Vagina (tissue), 2 donors: ENCODE measurements at regions not wholly inside any gene's neighbourhood (a gene's known extent, or its start where the extent isn't known, plus 50 kb on each side); places are given as distances from the start of the nearest gene placed in this dataset.
A peak's percentile ranks its signal among the peaks of the same experiment; 100 is the strongest.
"Not testable (repeated sequence)": the region's sequence is repeated elsewhere in the genome, so short reads cannot be mapped to it uniquely, and the experiment has no call there.

Source experiments
- DNase-seq, 2 donors: peaks; one replicate each; pipeline ENCODE4 v3.0.0-alpha.2; 2017; ENCODE audit errors: extremely low spot score in 2 of 2
- H3K27ac ChIP-seq: fragments of 200-600 bp; sonication (generic); one replicate; pipeline ENCODE4 v1.5.1; 2019
- H3K27me3 ChIP-seq: fragments of 200-600 bp; sonication (generic); one replicate; pipeline ENCODE4 v1.5.1; 2019
- H3K36me3 ChIP-seq, 2 donors: fragments of 200-600 bp; sonication (generic); one replicate each; pipeline ENCODE4 v1.5.1; 2017 to 2019
- H3K4me1 ChIP-seq: fragments of 200-600 bp; sonication (generic); one replicate; pipeline ENCODE4 v1.5.1; 2019
- H3K4me3 ChIP-seq, 2 donors: fragments of 200-600 bp; sonication (generic); 1 replicate in 1 of 2; 2 replicates in 1 of 2; pipeline ENCODE4 v1.5.1; 2016 to 2019
- H3K9me3 ChIP-seq: fragments of 200-600 bp; sonication (generic); one replicate; pipeline ENCODE4 v1.5.1; 2019
- POLR2A ChIP-seq, 2 donors: fragments of 450-650 bp; IDR thresholded peaks; one replicate each; pipeline ENCODE4 v1.6.1; 2017; ENCODE audit warnings: antibody characterized with exemption in 2 of 2, mild to moderate bottlenecking in 2 of 2, moderate library complexity in 2 of 2
- POLR2AphosphoS5 ChIP-seq, 2 donors: sonication (generic); formaldehyde crosslinking; IDR thresholded peaks; one replicate each; pipeline ENCODE4 v1.9.0; 2017; ENCODE audit warnings: antibody characterized with exemption in 2 of 2, mild to moderate bottlenecking in 2 of 2, low read depth in 1 of 2; ENCODE audit not compliant: insufficient read depth in 1 of 2
- intact Hi-C: fragments of 100-400 bp; cut with DNase I; formaldehyde crosslinking; loops from one replicate; pipeline ENCODE4 v1.15.1; 2023
- TF ChIP-seq, protein P1 (sequence below), 3 experiments: fragments of 450-650 bp in 2 of 3; fragments of 200-600 bp in 1 of 3; sonication (generic) in 1 of 3; IDR thresholded peaks; one replicate each; pipeline ENCODE4 v1.5.1; 2017 to 2019; ENCODE audit warnings: antibody characterized with exemption in 3 of 3, mild to moderate bottlenecking in 2 of 3, moderate library complexity in 2 of 3

DNA sequence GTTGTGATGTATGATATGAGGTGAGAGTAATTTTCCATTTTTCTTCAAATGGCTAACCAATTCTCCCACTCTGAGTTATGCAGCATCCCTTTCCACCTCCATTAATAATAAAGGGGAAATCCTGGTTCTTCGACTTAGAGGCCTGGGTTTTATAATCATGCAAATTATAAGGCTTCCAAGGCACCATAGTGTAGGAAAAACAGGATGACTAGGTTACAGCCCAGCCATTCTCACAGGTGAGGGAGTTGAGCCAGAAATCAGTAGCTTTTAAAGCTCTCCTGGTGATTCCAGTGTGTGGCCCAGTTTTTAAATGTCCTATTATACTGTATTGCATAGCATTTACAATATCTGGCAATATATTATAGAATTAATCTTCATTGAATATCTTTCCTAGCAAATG is 203.1 kb downstream of the ARHGEF9 start:
- DNase-seq, result no peak
- intact Hi-C loops, result no loop called here
- TF ChIP-seq POLR2A (IDR thresholded peaks at IDR 0.05) (no peak), POLR2AphosphoS5 (IDR thresholded peaks at IDR 0.05; ENCODE audit: insufficient read depth in 1 of 2, low read depth in 1 of 2) (no peak)
- TF ChIP-seq, protein P1, sequence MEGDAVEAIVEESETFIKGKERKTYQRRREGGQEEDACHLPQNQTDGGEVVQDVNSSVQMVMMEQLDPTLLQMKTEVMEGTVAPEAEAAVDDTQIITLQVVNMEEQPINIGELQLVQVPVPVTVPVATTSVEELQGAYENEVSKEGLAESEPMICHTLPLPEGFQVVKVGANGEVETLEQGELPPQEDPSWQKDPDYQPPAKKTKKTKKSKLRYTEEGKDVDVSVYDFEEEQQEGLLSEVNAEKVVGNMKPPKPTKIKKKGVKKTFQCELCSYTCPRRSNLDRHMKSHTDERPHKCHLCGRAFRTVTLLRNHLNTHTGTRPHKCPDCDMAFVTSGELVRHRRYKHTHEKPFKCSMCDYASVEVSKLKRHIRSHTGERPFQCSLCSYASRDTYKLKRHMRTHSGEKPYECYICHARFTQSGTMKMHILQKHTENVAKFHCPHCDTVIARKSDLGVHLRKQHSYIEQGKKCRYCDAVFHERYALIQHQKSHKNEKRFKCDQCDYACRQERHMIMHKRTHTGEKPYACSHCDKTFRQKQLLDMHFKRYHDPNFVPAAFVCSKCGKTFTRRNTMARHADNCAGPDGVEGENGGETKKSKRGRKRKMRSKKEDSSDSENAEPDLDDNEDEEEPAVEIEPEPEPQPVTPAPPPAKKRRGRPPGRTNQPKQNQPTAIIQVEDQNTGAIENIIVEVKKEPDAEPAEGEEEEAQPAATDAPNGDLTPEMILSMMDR (IDR thresholded peaks at IDR 0.05), result no peak
- Histone ChIP-seq H3K27me3 (no peaks in the 10 kb centered on the region), H3K36me3 (no peaks in the 10 kb centered on the region), H3K4me1 (no peaks in the 10 kb centered on the region), H3K4me3 (no peak overlapping the region), H3K27ac (no peak overlapping the region), H3K9me3 (no peaks in the 10 kb centered on the region)

DNA sequence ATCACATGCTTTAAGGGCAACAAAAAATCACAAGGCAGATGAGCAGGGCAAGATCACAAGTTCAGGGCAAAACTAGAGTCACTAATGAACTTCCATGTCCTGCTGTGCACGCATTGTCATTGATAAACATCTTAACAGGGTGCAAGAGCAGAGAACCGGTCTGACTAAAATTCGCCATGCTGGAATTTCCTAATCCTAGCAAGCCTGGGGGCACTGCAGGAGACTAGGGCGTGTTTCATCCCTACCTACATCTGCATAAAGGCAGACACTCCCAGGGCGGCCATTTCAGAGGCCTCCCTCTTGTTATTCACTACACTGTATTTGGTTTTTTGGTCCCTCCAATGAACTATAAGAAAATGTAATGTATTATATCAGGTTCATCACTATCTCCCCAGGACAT is 203.6 kb downstream of the ARHGEF9 start:
- Histone ChIP-seq H3K4me3 (no peak overlapping the region), H3K36me3 (no peaks in the 10 kb centered on the region), H3K9me3 (no peaks in the 10 kb centered on the region), H3K27me3 (no peaks in the 10 kb centered on the region), H3K4me1 (no peaks in the 10 kb centered on the region), H3K27ac (no peak overlapping the region)
- no peak for TF ChIP-seq POLR2AphosphoS5 (IDR thresholded peaks at IDR 0.05; ENCODE audit: insufficient read depth in 1 of 2, low read depth in 1 of 2)
- TF ChIP-seq, protein P1 (IDR thresholded peaks at IDR 0.05), result no peak
- TF ChIP-seq POLR2A (IDR thresholded peaks at IDR 0.05), result no peak
- intact Hi-C loops, result no loop called here
- DNase-seq, result no peak

DNA sequence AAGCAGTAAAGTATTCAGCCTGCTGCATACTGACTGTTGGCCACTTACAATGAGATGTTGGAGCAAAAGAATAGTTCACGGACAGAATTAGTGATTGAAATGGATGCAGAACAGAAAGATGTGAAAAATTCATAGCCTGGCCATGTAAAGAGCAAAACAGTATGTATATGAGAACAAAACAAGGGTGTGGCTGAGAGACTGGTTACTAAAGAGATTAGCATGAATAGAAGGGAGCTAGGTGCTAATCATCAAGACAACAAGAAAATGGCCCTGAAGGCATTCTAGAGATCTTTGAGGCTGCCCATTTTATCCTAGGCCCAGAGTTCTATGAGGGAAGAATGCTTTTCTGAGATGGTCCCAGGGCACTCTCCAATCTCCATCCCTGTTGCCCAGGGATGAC is 208.5 kb downstream of the ARHGEF9 start:
- Histone ChIP-seq H3K9me3 (no peaks in the 10 kb centered on the region), H3K27me3 (no peaks in the 10 kb centered on the region), H3K4me1 (no peaks in the 10 kb centered on the region), H3K4me3 (no peak overlapping the region), H3K36me3 (no peaks in the 10 kb centered on the region), H3K27ac (no peak overlapping the region)
- TF ChIP-seq, protein P1 (IDR thresholded peaks at IDR 0.05), result no peak
- TF ChIP-seq POLR2AphosphoS5 (IDR thresholded peaks at IDR 0.05; ENCODE audit: insufficient read depth in 1 of 2, low read depth in 1 of 2), result no peak
- TF ChIP-seq POLR2A (IDR thresholded peaks at IDR 0.05), result no peak
- no peak for DNase-seq
- intact Hi-C loops, result no loop called here

DNA sequence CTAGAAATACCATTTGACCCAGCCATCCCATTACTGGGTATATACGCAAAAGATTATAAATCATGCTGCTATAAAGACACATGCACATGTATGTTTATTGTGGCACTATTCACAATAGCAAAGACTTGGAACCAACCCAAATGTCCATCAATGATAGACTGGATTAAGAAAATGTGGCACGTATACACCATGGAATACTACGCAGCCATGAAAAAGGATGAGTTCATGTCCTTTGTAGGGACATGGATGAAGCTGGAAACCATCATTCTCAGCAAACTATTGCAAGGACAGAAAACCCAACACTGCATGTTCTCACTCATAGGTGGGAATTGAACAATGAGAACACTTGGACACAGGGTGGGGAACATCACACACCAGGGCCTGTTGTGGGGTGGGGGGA is 209.3 kb downstream of the ARHGEF9 start:
- H3K4me3 ChIP-seq, H3K36me3 ChIP-seq, H3K4me1 ChIP-seq, H3K27me3 ChIP-seq, H3K27ac ChIP-seq, H3K9me3 ChIP-seq, intact Hi-C loops, DNase-seq: not testable (repeated sequence)

DNA sequence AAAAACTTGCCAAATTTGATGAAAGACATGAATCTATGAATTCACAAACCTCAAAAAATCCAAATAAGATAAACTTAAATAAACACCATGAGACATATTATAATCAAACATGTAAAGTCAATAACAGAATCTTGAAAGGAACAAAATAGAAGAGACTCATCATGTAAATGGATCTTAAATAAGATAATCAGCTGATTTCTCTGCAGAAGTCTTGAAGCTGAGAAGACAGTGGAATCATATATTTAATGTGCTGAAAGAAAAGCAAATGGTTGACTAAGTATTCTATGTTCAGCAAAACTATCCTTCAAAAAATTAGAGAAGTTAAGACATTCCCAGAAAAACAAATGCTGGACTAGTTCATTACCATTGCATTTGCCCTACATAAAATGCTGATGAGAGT is 215.7 kb upstream of the SPIN4 start:
- TF ChIP-seq POLR2AphosphoS5 (IDR thresholded peaks at IDR 0.05; ENCODE audit: insufficient read depth in 1 of 2, low read depth in 1 of 2) (no peak), POLR2A (IDR thresholded peaks at IDR 0.05) (no peak)
- TF ChIP-seq, protein P1 (IDR thresholded peaks at IDR 0.05), result no peak
- intact Hi-C loops, result no loop called here
- Histone ChIP-seq H3K9me3 (no peaks in the 10 kb centered on the region), H3K4me3 (no peak overlapping the region), H3K36me3 (no peaks in the 10 kb centered on the region), H3K27ac (no peak overlapping the region), H3K27me3 (no peaks in the 10 kb centered on the region), H3K4me1 (peaks cover 4% of the 10 kb centered on the region)
- no peak for DNase-seq

DNA sequence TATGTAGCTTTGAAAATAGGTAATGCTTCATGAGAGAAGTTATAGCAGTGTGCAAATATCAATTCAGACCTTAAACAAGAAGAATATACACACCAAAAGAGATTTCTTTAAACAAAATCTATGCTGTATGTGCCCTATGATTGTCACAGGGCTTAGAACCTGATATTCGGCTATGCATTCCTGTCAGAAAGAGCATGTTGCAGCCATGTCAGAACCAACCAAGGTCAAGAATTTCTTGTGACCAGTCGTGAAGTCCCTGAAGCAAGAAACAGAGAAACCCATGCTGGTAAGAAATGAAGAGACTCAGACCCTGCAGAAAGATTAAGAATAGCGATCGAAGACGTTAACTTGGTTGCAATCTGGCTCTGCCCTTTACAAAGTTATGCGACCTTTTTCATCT is 210.3 kb upstream of the SPIN4 start:
- H3K4me3 ChIP-seq, result peak overlapping the region; percentile 47 to 49
- DNase-seq, result no peak
- no peaks in the 10 kb centered on the region for H3K9me3 ChIP-seq
- H3K36me3 ChIP-seq, result no peaks in the 10 kb centered on the region
- no peak overlapping the region for H3K27ac ChIP-seq
- no peaks in the 10 kb centered on the region for H3K27me3 ChIP-seq
- peaks cover 9% of the 10 kb centered on the region for H3K4me1 ChIP-seq
- intact Hi-C loops, result no loop called here
- TF ChIP-seq POLR2A (IDR thresholded peaks at IDR 0.05) (no peak), POLR2AphosphoS5 (IDR thresholded peaks at IDR 0.05; ENCODE audit: insufficient read depth in 1 of 2, low read depth in 1 of 2) (no peak)
- TF ChIP-seq, protein P1 (IDR thresholded peaks at IDR 0.05), result no peak
